HG02588 (cell line): ENCODE measurements at regions not wholly inside any gene's neighbourhood (a gene's known extent, or its start where the extent isn't known, plus 50 kb on each side); places are given as distances from the start of the nearest gene placed in this dataset.
"Not testable (repeated sequence)": the region's sequence is repeated elsewhere in the genome, so short reads cannot be mapped to it uniquely, and the experiment has no call there.

Source experiments
- ATAC-seq: cut with Tn5 transposase; IDR thresholded peaks from one replicate; pipeline ENCODE4 v1.9.1; 2021; ENCODE audit warnings: mild to moderate bottlenecking, moderate library complexity; ENCODE audit not compliant: unreplicated experiment

DNA sequence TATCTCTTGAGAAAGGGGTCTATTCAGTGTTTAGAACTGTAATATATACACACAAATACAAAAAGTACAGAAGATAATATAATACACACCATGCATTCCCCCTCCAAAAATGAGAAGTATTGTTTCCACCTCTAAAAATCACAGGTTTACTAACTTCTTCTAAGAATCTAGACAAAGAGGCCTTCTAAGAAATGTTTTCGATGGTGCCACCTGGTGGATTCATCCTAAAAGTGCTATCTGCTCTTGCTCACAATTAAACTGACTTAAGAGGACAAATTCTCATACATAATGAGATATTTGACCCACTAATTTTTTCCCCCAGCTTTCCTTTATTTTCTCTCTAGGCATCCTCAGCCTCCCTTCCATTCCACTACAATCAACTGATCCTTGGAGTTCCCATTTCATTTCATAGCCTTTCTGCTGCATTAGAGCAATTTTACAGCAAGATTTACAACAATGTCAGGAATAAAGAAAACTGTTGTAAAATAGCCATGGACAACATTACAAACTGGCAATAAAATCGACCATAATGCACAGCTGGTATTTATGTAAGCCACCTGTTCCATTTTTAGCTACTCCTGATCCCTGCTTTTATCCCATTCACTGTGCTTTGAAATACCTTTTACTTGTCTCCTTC lies 124.6 kb downstream of the ARRDC4 start:
- ATAC-seq, result no peak

DNA sequence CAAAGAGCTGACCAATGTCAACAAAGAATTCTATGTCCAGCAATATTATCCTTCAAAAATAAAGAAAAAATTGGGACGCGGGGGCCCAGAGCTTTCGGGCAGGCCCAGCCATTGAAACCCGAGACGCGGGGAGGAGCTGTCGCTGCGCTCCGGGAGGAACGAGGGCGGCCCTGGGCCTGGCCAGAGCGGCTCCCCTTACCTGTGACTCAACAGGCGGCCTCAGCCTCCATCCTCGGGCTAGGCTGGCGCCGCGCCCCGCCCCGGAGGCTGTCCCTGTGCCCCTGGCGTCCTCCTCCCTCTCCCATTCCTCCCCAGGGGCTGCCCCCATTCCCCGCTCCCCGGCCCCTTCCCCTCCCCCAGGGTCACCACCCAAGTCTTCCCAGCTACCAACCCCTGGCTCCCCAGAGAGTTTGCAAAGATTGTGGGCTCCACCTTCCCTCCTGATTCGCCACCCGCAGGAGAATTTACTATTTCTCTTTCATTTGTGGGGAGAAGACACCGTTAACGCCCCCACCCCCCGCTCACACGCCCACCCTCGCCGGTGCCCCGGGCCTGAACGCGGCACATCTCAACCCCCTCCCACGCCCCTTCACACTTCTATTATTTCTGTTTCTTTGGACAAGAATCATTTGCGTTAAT lies 127.9 kb downstream of the ARRDC4 start:
- ATAC-seq, result not testable (repeated sequence)

DNA sequence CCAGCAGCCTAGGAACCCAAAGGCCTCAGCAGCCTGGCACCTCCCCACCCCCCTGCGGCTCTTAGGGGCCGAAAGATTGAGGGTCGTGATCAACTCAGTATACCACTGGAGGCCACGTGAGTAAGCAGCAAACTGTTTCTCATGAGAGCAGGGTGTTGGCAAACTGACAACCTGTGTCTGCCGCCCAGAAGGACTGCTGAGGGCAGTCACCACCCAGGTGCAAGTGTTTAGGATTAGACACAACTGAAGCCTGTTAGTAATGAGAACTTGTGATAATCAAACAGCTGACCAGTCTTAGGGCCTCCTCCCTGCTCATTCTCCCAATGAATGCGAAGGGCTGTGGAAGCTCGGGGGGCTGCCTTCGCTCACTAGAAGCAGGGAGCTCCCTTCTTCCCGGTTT lies 128.8 kb downstream of the ARRDC4 start:
- not testable (repeated sequence) for ATAC-seq

DNA sequence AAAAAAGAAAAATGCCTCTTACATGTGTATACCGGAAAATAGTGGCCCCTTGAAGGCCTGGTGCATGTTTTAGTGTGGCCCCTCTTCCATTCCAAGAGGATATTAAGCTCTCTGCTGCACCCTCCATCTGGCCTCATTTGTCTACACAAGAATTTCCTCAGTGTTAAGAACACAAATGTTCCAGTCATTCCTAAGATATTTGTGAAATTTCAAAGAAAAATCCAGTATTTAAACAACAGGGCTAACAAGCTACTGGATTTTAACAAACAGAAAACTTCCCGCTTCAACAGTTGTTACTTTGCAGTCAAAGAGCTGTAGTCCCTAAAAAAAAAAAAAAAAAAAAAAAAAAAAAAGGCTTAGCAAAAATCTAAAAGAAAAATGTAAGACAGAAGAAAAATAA lies 137.5 kb downstream of the ARRDC4 start:
- not testable (repeated sequence) for ATAC-seq

DNA sequence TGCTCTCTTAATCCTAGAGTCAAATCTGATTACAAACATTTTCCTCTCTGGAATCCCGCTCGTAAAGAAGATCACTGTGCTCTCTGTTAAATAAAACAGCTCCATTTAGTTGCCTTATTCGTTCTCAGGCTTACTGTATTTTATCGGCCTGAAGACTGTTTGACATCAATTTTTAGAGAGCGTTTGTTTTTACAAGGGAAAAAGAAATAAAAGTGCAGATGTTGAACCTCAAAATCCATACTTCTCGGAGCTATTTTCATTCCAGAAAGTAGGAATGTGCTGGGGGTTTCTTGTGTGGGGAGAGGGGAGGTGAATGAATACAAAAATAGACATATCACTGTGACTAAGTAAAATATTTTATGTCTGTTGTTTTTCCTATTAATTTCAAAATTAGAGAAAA lies 140.1 kb downstream of the ARRDC4 start:
- not testable (repeated sequence) for ATAC-seq

DNA sequence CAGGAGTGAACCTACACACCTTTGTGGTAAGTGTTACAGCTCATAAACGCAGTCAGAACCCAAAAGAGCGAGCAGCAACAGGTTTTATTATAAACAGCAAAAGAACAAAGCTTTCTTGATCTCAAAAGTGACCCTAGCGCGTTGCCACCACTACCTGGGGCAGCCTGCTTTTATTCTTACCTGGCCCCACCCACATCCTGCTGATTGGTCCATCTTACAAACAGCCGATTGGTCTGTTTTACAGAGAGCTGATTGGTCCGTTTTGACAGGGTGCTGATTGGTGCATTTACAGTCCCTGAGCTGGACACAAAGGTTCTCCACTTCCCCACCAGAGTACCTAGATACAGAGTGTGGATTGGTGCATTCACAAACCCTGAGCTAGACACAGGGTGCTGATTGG lies 143.1 kb downstream of the ARRDC4 start:
- ATAC-seq, result no peak

DNA sequence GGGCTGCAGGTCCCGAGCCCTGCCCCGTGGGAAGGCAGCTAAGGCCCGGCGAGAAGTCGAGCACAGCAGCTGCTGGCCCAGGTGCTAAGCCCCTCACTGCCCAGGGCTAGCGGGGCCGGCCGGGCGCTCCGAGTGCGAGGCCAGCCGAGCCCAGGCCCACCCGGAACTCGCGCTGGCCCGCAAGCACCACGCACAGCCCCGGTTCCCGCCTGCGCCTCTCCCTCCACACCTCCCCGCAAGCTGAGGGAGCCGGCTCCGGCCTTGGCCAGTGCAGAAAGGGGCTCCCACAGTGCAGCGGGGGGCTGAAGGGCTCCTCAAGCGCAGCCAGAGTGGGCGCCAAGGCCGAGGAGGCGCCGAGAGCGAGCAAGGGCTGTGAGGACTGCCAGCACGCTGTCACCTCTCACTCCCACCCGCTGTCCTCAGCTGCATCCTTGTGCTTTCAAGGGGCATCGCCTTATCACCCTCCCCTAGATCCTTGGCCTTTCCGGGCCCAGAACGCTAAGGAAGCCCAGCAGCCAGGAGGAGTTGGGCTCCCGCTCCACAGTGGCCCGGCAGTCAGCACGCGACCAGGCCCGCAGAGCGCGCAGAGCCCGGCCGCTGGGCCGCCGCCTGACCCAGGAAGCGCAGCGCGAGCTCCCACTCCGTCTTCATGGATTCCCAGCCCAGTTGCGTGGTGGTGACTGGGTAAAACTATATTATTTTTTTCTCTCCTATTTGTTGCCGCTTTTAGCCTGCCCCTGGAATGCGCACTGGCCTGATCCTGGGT lies 144.1 kb downstream of the ARRDC4 start:
- ATAC-seq, result not testable (repeated sequence)

DNA sequence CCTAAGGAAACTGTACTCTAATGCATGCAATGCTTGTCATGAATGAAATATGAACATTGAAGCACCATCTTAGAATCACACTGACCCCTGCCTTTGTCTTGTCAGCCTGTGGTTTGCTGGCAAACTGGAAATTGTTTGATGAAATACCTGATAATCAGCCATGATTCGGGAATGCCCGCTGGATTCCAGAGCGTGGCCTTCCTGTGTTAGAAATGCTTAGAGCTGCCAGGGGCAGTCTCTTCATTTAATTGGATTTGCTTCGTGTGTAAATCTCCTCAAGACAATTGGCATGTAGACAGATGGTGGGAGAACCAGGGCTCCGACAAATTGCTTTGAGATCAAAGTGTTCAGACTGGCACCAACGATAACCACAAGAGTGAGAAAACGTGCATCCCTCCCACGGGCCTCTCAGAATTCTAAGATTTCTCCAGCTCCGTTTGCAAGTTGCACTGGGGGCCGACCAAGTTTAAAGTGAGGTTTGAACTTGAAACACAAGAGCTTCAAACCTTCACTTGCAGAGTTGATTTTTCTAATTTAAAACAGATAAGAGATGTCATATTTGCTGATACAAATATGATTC lies 146.2 kb downstream of the ARRDC4 start:
- not testable (repeated sequence) for ATAC-seq

DNA sequence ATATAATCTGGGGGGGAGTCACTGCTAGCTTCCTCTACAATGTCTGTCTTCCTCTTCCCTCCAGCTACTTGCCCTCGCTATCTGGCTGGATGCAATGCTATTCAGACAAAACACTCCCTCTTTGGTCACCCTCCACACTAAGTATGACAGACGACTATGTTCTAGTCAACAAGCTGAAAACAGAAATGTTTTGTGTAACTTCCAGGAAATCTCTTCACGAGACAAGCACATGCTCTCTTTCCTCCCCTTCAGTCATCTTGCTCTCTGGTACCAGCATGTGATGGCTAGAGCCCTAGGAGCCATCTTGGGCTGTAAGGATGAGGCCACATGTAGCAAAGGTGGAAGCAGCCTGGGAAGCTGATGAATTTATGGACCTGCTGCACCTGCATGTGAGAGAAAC lies 151.3 kb downstream of the ARRDC4 start:
- ATAC-seq, result no peak

DNA sequence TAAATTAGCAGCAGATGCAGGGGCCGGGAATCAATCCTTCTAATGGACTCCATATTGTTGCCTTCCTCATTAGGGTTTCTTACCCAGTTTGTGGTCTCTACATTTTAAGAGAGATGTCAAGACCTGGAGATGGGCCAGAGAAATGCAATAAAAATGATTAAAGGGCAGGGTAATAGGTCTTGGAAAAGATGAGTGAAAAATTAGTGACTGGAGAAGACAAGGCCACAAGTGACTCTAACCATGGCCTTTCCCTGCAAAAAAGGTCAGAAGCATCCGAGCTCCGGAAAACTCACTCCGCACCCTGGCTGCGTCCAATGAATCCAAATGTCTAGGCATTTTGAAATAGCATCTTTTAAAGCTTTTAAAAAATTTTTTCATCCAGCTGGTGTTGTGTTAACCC lies 152.8 kb downstream of the ARRDC4 start:
- ATAC-seq, result no peak

DNA sequence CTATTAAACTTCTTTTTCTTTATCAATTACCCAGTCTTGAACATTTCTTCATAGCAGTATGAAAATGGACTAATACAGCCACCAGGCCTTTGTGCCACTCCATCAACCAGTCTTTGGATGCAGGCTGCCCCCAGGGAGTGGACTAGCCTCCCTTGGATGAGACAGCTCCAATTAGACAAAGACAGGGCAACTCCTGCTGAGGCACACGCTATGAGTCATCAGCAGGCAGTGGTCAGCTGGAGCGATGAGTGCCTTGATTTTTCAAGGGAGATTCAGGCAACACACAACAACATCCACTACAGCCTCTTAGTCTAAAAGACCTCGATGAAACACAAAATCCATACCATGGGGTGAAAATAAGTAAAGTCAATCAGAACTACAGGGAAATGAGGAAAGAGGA lies 160.1 kb downstream of the ARRDC4 start:
- no peak for ATAC-seq

DNA sequence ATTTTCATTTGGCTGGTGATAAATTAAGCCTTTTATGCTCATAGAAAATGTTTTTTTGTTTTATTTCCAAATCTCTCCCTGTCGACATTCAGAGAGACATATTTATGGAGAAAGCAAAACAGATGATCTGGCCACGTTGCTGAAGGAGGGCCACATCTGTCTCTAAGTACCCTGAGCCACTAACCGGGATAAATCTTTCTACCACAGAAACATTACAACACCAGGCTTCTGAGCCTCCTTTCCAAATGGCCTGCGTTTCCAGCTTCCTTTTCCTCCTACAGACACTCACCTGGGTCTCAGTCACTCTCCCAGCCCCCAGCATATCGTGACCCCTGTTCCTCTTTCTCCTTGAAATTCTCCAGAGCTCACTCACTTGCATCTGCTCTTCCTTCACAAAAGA lies 161.0 kb downstream of the ARRDC4 start:
- no peak for ATAC-seq

DNA sequence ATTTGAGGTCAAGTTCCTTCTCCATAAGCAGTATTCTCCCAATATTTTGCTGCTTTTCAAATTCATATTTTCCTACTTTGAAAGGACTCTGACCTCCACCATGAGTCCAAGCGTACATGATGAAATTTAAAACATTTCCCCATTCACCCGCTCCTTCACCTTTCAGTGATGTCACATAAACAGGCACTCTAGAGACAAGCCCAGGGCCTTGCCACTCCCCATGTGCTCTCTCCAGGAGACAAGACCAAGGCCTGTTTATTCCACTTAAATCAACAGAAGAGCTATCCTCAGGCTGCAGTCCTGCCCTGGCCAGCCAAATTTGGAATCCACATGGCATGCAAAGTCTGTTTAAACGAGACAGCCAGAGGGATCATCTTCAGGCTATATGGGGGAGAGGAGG lies 161.5 kb downstream of the ARRDC4 start:
- ATAC-seq, result no peak

DNA sequence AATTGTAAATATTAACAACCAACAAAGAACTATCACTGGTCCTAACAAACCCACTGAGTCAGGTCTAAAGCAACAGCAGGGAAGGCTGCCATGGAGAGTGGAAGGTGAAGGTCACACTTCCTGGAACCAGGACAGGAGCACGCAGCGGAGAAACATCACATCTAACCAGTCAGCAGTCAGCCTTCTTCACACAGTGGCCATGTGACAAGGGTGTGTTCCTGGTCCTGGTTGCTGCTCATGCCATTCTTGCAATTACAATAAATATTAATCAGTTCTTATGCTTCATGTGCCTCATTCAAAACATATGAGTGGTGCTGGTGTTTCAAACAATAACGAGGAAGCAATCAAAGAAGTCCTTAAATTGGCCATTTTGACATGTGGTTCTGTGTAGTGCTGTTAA lies 162.8 kb downstream of the ARRDC4 start:
- no peak for ATAC-seq

DNA sequence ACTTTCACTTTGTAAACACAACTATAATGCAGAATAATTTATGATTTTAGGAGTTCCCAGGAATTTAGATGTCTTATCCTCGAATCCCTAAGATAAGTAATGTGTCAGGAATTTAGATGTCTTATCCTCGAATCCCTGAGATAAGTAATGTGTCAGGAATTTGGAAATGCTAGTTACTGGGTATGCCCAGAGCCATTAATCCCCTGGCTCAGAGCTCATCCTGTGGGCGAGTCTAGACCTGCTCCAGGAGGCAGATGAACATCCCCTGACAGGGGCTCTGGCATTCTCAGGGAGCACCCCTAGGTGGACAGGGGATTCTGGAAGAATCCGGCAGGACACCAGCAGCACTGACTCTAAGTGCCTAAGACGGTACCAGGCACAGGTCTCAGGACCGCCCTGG lies 163.3 kb downstream of the ARRDC4 start:
- ATAC-seq, result no peak

DNA sequence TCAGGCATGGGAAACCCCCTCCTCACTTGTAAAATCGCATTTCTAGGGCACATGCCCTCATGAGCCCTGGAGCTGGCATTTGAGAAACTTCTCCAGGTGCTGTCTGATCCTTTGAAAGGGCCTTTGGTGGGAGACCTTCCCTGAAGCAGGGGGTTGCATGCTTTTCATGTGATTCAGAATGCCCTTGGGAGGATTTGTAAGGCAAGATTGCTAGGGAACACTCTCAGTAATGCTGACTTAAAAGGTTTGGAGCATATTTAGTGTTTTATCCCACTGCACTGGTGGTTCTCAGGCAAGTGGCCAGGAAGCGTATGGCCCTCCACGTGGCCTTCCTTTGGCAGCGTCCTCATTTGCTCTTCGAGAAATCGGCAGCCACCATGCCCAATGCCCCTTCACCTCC lies 164.1 kb downstream of the ARRDC4 start:
- ATAC-seq, result no peak

DNA sequence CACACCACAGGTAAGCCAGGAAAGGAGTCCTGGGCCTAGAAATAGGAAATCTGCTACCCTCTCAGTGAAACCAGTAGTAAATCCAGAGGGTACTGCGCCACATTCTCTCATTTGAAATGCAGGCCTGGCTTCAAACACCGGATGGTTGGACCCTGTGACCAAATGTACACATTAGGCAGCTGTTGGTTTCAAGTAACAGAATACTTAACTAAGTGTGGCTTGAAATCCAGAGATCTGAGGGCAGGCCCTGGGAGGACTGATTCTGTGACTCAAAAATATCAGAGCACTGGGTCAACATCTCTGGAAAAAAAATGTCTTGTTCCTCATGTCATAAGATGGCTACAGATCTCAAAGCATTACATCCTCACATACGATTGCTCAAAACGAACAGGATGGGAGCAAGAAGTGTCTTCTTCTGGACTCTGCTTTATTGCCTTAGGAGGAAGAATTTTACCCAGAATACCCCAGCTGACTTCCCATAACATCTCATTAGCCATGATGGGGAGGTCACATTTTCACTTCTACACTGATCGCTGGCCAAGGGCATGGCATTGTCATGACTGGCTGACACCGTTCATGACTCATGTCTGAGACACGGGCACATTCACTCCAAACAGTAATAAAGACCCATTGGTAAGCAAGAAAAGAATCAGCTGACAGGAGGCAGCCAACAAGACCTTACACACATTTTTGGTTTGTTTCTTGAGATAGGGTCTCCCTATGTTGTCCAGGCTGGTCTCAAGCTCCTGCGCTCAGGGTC lies 166.0 kb downstream of the ARRDC4 start:
- ATAC-seq, result no peak

DNA sequence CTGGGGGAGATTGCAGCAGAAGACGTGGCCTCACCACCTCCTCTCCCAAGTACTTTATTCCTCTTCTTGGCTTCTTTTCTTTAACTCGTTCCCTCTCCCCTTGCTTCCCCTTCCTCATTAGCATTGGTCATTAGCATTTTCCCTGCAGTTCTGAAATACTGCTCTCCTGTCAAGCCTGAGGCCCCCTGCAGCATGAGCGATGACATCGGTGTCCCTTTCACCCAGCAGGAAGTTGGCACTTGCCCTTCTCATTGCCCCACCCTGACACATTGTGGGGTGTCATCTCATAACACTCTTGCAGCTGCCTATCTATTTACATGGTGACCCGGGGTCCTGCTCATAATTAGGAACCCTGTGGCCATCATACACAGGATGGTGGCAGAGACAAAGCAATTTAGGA lies 167.1 kb downstream of the ARRDC4 start:
- ATAC-seq, result no peak

DNA sequence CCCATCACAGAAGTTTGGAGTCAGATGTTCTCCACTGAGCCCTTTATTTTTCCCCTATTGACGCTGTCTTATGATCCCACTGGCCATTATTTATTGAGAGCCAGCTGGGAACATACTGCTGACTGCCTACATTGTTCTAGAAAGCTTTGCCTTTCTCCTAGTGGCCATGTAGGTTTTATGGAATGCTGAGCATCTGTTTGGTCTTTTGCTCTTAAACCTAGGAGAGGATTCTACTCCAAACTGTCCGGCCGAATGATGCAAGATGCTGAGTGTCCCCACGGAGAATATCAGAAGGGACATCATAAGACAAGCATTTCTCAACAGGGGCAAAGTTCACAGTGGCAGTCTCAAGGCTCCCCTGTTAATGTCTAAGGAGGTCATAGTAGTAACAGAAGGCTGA lies 171.4 kb downstream of the ARRDC4 start:
- ATAC-seq, result no peak

DNA sequence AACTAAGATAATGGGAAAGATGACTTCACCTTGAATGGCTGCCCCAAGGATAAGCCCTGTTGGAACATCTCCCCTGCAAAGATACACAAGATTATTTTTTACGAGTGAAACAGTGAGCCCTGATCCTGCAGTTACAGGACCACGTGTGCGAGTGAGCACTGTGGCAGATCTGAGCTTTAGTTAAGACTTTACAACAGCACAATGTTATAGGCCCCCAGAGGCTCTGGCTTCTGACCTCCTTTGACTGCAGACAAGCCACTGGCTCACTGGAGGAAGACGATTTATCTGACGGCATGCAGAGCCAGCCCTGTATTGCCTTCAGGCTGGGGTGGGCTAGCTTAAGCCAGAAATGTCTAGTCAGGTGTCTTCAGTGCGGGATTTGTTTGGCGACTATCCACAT lies 174.4 kb downstream of the ARRDC4 start:
- no peak for ATAC-seq

DNA sequence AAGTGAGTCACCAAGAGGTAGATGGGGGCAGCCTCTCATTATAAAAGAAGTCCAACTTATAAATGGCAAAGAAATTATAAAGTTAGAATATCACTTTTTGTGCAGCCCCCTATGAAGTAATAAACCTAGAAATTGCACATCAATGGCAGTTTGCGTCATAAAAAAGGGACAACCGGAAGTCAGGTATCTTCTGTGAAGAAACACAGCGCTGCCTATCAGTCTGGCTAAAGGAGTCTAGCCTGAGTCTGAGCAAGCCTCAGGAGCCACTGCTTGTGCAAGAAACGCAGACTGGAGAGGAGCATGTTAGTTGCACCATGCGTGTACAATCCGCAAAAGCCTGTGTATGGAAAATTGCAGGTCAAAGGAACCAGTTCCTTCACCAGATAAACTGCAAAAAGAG lies 178.4 kb downstream of the ARRDC4 start:
- no peak for ATAC-seq
